ENCODE measurements at regions not wholly inside any gene's neighbourhood (a gene's known extent, or its start where the extent isn't known, plus 50 kb on each side); places are given as distances from the start of the nearest gene placed in this dataset.

DNA sequence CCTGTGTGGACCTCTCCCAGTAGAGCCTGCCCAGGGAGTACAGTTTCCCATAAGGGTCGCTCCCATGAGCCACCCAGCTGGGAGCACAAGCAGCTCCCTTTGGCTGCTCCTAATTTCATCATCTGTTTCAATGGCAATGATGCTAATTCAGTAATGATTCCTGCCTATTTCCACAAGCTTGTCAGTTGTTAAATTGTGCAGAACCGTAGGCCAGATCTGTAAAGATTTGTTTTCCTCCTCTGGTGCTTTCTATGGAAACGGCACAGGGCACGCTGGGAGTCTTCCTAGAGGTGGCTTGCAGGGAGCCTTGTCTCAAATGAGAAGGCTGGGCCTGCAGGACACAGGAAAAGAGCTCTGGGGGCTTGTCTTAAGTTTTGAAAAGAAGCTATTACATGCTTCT lies 223.7 kb downstream of the CBLN1 start:
- TF ChIP-seq POLR2A (IDR thresholded peaks at IDR 0.05), result no peak
- TF ChIP-seq, protein P1, sequence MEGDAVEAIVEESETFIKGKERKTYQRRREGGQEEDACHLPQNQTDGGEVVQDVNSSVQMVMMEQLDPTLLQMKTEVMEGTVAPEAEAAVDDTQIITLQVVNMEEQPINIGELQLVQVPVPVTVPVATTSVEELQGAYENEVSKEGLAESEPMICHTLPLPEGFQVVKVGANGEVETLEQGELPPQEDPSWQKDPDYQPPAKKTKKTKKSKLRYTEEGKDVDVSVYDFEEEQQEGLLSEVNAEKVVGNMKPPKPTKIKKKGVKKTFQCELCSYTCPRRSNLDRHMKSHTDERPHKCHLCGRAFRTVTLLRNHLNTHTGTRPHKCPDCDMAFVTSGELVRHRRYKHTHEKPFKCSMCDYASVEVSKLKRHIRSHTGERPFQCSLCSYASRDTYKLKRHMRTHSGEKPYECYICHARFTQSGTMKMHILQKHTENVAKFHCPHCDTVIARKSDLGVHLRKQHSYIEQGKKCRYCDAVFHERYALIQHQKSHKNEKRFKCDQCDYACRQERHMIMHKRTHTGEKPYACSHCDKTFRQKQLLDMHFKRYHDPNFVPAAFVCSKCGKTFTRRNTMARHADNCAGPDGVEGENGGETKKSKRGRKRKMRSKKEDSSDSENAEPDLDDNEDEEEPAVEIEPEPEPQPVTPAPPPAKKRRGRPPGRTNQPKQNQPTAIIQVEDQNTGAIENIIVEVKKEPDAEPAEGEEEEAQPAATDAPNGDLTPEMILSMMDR (IDR thresholded peaks at IDR 0.05), result no peak

Measured in uterus (tissue), 2 donors.